ENCODE measurements at regions not wholly inside any gene's neighbourhood (a gene's known extent, or its start where the extent isn't known, plus 50 kb on each side); places are given as distances from the start of the nearest gene placed in this dataset.

- TF ChIP-seq CTCF (IDR thresholded peaks at IDR 0.05) (no peak), GABPA (IDR thresholded peaks at IDR 0.05; ENCODE audit: low read depth) (no peak), SMC3 (IDR thresholded peaks at IDR 0.05; ENCODE audit: low read depth, low read length) (no peak), RAD21 (IDR thresholded peaks at IDR 0.05; ENCODE audit: low read length) (no peak), EP300 (IDR thresholded peaks at IDR 0.05; ENCODE audit: borderline replicate concordance in 1 of 2, low read depth in 1 of 2, low read length in 1 of 2) (no peak), FOXM1 (IDR thresholded peaks at IDR 0.05; ENCODE audit: low read depth) (no peak), RFX5 (IDR thresholded peaks at IDR 0.05; ENCODE audit: low read length) (no peak), SIN3A (IDR thresholded peaks at IDR 0.05; ENCODE audit: borderline replicate concordance, low read depth, low read length) (no peak), RCOR1 (IDR thresholded peaks at IDR 0.05; ENCODE audit: low read length) (no peak)
- TF ChIP-seq, protein P1, sequence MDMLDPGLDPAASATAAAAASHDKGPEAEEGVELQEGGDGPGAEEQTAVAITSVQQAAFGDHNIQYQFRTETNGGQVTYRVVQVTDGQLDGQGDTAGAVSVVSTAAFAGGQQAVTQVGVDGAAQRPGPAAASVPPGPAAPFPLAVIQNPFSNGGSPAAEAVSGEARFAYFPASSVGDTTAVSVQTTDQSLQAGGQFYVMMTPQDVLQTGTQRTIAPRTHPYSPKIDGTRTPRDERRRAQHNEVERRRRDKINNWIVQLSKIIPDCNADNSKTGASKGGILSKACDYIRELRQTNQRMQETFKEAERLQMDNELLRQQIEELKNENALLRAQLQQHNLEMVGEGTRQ (IDR thresholded peaks at IDR 0.05; ENCODE audit: borderline replicate concordance, low read depth, low read length): no peak
- TF ChIP-seq, protein P2, sequence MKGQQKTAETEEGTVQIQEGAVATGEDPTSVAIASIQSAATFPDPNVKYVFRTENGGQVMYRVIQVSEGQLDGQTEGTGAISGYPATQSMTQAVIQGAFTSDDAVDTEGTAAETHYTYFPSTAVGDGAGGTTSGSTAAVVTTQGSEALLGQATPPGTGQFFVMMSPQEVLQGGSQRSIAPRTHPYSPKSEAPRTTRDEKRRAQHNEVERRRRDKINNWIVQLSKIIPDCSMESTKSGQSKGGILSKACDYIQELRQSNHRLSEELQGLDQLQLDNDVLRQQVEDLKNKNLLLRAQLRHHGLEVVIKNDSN (IDR thresholded peaks at IDR 0.05; ENCODE audit: borderline replicate concordance, low read depth): no peak
Measured at GRCh38 chr3:175948041-175948440, 1088.9 kb downstream of the NAALADL2 start.

All from SK-N-SH (cell line).